IPS DF 19.7 (cell line): ENCODE measurements at regions not wholly inside any gene's neighbourhood (a gene's known extent, or its start where the extent isn't known, plus 50 kb on each side); places are given as distances from the start of the nearest gene placed in this dataset.
"Not testable (repeated sequence)": the region's sequence is repeated elsewhere in the genome, so short reads cannot be mapped to it uniquely, and the experiment has no call there.

Experiments
- DNase-seq: peaks from one replicate; pipeline ENCODE4 v3.0.0-alpha.2; 2013; ENCODE audit warnings: low read depth, low spot score

DNA sequence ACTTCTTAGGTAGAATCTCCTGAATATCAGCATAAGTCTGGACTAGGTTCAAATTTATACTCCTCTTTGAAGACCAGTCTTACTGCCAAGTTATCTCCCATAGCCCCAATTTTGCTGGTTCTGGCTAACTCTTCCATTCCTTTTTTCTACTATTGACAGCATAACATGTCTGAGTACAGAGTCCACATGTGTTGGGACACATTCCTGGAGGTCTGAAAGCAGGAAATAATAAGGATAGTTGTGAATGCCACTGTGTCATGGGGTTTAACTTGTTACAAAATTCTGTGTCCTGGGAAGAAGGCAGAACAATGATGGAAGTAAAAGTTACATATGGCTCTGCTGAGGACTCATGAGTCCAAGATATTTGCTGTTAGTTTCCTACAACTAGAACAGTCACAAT lies 57.4 kb upstream of the ZBTB20 start:
- no peak for DNase-seq

- no peak for DNase-seq
Observed at GRCh38 chr3:115208066-115208750, 61.1 kb upstream of the ZBTB20 start.

DNA sequence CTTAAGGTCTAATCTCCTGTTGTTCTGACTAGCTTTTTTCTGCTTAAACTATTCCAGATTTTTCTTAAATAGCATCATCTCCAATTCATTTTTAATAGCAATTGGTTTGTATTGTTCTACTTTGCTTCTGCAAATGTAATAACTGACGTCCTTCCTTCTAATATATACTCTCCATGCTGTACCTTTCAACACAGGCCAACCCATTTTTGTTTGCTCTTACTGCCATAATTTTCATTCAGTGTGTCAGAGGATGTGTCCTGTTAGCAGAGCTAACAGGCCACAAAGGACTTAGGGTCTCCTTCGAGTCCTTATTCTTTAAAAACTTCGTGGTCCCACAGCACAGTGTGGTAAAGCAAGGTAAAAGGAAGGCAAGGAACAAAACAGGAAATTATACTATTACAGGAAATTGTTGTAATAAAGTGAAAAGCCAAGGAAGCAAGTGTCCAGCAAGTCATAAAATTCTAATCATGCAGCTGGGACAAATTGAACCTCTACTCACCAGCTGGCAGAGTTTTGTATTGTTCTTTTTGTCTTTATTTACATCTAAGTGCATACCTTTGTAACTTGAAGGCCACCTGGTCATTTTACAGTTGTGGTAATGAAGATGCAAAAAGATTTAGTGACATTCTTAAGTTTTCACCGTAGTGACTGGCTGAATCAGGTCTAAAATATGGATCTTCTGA lies 64.9 kb upstream of the ZBTB20 start:
- DNase-seq, result no peak

DNA sequence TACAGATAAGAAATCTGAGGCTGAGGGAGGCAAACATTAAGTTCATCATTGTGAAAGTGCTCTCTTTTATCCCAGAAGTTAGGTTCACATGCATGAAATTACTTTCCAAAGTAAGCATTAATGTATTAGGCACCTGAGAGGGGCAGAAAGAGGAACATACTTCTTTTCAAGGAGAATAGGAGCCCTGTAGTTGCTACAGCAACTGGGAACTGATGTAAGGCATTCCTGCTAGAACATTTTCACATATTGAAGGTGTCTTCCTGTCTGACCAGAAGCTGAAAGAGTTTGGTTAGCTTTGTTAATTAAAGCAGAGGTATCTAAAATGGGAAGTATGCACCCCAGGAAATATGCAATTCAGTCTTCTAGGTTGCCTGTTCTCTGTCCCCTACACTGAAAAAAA lies 65.5 kb upstream of the ZBTB20 start:
- no peak for DNase-seq

- not testable (repeated sequence) for DNase-seq
Observed at GRCh38 chr3:115213052-115213451, 66.0 kb upstream of the ZBTB20 start.

- DNase-seq, result no peak
Observed at GRCh38 chr3:115217292-115217677, 70.2 kb upstream of the ZBTB20 start.

DNA sequence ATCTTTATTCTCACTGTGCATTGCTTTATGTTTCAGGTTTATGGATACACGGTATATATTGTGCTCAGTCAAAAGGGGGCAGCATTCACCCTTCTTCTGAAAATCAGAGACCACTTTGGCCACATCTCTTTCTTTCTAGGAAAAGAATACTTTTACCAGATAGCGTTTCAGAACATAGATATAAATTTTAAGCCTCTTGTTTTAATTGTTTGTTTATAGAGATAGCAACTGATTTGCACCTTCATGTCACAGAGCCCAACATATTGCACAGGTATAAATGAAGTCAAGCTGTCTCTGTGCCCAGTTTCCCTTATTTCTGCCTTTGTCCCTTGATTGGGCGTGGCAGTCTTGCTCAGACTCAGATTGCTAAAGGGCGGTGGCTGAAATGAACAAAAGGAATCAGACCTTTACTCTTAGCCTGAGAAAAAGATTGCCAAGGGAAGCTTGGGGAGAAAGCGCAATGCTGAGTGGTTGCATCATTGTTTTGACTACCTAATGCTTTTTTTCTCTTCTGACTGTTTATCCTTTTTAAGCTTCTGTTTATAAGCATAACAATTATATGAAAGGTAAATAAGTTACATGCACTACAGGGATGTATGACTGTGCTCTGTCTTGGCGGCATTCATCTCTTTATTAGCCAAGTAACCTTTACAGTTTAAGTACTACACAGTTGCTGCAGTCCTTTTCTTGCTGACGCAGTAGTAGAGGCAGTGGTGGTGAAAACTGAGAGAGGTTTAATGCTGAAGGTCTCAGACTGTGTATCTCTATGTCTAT lies 70.8 kb upstream of the ZBTB20 start:
- DNase-seq, result no peak

DNA sequence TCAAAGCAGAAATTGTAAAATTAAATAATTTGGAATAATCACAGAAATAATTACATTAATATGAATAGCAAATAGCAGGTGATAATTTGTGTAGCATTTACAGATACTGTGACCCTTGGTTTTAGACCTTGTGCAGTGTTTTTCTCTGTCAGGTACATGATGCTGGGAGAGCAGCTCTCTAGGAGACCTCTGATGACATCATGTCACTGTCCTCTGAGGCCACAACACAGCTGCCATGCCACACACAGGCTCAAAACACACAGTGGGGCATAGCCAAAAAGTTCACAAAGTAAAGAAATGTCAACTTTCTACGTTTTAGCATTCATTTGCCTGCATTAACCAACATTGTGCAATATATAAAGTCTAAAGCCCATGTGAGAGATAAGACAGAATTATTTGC lies 71.8 kb upstream of the ZBTB20 start:
- DNase-seq, result no peak

GRCh38 chr3:115224687-115225086 lies 77.6 kb upstream of the ZBTB20 start:
- DNase-seq, result no peak

DNA sequence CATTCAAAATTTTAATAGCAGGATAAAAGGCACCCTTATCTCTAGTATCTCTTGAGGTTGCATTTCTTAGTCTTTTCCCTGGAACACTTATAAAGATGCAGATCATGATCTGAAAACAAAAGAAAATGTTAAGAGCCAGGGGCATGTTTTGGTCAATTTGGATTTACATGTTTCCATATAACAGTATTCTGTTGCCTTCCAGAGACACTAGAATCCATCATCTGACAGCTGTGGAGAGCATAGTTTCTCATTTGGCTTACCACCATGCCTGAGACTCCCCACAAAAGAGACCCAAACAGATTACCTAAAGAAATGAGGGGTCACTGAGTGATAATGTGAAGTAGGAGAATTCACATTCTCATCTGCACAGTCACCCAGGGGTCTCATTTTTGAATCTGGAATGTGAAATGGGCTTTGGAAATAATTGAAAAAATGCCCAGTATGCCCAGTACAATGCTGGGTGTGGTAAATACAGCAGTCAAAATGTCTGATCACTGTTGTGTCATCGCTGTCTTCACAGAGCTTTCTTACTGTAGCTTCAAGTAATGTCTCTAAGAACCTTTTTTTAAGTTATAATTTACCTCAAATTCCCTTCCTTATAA lies 79.9 kb upstream of the ZBTB20 start:
- no peak for DNase-seq

DNA sequence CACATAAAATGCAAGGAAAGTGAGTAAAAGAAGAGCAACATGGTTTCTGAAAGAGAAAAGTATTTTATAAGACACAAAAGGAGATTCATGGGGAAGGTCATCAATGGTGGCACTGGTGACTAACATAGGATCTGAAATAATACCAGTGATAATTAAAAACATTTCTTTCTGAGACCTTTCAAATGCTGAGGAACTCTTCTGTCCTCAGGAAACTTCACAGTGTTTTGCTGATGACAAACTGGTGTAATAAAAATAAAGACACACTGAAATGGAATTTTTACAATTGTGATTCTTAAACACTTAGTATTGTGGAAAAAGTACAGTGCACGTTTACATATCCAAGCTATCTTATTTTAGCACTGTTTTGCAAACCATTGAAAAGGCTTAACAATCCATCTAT lies 80.4 kb upstream of the ZBTB20 start:
- no peak for DNase-seq

- DNase-seq, result no peak
Observed at GRCh38 chr3:115228266-115228665, 81.2 kb upstream of the ZBTB20 start.

DNA sequence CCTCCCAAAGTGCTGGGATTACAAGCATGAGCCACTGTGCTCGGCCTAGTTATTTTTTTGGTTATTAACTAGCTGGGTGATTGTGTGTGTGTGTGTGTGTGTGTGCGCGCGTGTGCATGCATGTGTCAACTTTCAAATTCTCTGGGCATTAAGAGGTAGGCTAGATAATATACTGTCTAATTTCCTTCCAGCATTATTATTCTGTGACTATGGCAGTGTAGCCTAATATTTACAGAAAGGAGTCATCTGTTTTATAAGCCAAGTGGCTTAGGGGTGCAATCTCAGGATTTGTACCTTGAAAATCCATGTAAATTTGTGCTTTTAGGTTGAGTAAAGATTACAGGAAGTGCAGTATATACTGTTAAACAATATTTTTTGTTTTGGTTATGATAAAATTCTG lies 85.1 kb upstream of the ZBTB20 start:
- no peak for DNase-seq

GRCh38 chr3:115233021-115233420 lies 85.9 kb upstream of the ZBTB20 start:
- DNase-seq, result no peak

GRCh38 chr3:115236496-115236895 lies 89.4 kb upstream of the ZBTB20 start:
- no peak for DNase-seq

DNA sequence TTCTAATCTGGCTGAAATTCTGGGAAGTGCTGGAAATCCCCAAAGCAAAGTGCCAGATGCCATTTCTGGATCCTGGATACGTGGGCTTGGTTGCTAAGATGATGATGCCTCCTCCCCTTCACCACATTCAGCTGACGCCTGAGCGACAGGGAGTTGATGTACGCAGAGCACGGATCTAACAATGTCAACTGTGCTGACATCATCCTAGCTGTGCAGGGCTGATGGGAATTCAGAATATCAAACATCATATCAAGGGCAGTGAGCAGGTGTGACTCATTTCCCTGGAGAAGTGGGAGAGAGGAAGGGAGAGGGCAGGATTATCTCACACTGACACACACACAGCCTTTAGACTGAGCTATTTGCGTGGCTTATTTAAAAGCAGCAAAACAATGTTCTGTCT lies 92.6 kb upstream of the ZBTB20 start:
- no peak for DNase-seq

DNA sequence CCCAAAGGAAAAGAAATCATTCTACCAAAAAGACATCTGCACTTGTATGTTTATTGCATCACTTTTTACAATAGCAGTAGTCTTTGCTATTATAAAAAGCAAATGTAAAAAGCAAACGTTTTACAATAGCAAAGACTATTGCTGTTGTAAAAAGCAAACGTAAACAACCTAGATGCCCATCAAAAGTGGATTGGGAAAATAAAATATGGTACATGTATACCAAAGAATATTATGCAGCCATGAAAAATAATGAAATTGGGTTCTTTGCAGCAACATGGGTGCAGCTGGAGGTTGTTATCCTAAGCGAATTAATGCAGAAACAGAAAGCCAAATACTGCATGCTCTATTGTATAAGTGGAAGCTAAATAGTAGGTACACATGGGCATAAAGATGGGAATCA lies 97.3 kb upstream of the ZBTB20 start:
- DNase-seq, result no peak

- no peak for DNase-seq
Observed at GRCh38 chr3:115245438-115245837, 98.3 kb upstream of the ZBTB20 start.

- DNase-seq, result no peak
Observed at GRCh38 chr3:115245899-115246298, 98.8 kb upstream of the ZBTB20 start.

DNA sequence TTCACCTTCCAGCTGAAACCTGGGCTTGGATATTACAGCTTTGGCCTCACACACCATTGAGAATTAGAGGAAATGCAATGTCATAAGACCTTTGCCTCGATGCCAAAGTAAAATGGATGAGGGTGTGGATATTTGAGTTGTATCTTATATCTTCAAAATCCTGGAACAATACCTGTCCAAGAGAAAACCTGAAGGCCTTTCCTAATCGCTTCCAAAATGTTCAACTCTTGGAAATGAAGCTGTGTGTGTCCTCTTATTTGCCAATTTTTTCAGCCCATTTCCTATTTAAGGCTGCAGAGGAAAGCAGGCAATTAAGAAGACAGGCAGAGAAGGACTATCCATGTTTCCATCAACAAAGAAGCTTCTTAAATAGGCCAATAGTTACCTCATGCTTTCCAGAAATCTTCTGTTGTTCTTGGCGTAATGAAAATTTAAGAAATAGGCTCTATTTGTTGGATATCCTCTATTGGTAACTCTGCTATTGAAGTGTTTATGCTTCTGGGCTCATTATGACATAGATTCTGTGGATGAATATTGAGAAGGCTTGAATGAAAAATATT lies 99.5 kb upstream of the ZBTB20 start:
- DNase-seq, result no peak

DNA sequence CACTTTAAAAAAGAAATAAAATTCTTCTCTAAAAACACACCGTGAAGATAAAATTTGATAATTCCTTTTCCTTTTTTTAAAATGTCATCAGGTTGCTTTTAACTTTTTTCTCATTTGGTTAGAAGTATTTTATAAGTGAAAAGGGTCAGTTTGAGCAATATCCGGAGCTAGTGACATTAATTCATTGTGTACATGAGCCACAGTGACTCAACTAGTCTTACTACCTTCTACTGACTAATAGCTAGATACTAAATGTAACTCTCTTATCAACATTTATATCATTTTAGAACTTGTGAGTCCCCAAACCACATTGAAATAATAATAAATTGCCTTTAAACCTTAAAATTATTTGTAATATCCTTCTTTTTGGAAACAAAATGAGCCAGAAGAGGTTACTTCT lies 101.2 kb upstream of the ZBTB20 start:
- no peak for DNase-seq

DNA sequence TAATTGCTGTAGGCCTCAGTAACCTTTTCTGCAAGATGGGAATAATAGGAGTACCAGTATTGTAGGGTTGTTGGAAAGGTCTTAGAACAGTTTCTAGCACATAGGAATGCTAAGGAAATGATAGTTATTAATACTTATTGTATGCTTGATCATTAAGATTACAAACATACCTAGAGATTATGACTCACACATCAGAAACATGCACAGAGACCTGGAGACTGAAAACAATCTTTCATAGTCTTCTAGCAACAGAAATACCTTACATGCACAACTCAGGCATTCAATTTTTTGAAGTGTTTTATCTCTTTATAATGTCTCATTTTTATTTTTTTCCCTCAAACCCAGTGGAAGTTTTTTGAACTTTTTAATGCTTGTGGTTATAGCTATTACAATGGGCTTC lies 104.4 kb upstream of the ZBTB20 start:
- no peak for DNase-seq
